ENCODE measurements at regions not wholly inside any gene's neighbourhood (a gene's known extent, or its start where the extent isn't known, plus 50 kb on each side); places are given as distances from the start of the nearest gene placed in this dataset.
A peak's percentile ranks its signal among the peaks of the same experiment; 100 is the strongest.

DNA sequence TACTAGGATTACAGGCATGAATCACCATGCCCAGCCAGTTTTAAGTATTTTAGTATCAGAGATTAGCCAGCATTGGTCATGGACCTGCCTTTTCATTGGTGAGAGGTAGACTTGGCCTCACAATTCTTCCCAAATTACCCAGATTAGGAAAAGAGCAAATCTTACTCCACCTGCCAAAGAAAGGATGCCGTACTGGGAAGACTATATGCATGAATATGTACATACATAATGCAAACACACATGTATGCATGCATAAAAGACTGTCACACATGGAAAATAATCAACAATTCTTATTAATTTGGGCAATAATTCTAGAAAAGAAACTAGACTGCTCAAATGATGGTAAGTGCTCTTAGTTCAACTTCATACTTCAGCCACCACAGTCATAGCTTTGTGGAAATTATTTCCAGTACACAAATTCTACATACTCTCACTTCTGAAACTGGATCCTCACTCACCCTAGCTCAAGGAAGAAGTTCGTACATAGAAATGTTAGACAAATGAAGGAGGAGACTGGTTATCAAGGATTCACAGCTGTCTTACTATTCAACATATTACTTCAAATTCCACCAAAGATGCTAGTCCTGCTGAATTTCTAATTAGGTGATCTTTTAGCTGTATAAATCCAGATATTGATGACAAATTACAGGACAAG is 73.7 kb downstream of the MINAR2 start:
- no peak for DNase-seq (ENCODE audit: low spot score)

DNA sequence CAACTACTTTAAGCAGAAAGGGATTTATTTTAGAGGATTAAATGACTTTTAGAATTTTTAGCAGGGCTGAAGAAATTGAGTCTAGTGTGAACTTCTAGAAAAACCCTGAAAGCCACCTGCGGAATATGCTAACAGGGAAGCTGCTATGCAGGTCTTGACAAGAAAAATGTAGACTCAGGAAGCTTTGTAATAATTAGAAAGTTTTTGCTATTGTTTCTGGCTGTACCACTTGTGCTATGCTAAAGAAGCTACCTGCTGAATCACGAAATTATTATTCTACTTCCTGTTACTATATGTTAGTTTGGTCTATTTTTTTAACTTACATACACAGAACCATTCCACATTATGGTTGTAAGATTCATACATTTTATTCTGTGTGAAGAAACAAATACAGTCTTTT is 74.0 kb upstream of the CHSY3 start:
- no peak for DNase-seq (ENCODE audit: low spot score)

DNA sequence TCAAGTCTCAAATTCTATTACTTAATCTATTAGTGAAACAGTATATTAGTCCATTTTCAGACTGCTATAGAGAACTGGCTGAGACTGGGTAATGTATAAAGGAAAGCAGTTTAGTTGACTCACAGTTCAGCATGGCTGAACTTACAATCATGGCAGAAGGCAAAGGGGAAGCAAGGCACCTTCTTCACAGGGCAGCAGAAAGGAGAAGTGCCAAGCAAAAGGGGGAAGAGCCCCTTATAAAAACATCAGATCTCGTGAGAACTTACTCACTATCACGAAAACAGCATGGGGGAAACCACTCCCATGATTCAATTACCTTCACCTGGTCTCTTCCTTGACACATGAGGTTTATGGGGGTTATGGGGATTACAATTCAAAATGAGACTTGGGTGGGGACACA is 67.9 kb upstream of the CHSY3 start:
- no peak for DNase-seq (ENCODE audit: low spot score)

GRCh38 chr5:129844764-129845163 is 59.5 kb upstream of the CHSY3 start:
- DNase-seq (ENCODE audit: low spot score): no peak

- DNase-seq (ENCODE audit: low spot score): peak; percentile 59
Observed at GRCh38 chr5:129852747-129853352, 51.4 kb upstream of the CHSY3 start.

- DNase-seq (ENCODE audit: low spot score): no peak
Observed at GRCh38 chr5:129853588-129853987, 50.7 kb upstream of the CHSY3 start.

Measured in hematopoietic multipotent progenitor cell treated with erythropoietin and hydrocortisone succinate and interleukin-3 and kit ligand, for 17 days (in vitro differentiated cells).